ENCODE measurements at regions not wholly inside any gene's neighbourhood (a gene's known extent, or its start where the extent isn't known, plus 50 kb on each side); places are given as distances from the start of the nearest gene placed in this dataset.

DNA sequence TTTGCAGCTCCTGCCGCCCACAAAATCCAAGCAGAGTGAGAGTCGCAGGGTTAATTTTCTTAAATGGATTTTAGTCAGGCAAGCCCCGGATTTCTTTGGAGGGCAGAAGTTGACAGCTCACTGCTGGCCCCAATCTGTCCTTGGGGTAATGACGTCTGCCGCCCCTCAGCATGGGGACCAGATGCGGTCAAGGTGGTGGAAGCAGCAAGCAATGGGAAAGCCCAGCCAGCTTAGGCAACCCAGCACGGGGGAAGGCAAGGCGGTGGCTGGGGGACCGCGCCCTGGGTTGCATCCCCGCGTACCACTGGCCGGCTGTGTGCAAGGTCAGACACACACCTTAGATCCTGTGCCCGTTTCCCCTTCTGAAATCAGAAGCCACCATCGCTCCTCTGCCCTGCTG is 321.7 kb downstream of the C16orf95 start:
- Histone ChIP-seq H3K4me1 (peaks cover 0 to 5% of the 10 kb centered on the region in 2 donors), H3K27ac (no peak overlapping the region), H3K27me3 (peaks cover 0 to 76% of the 10 kb centered on the region in 2 donors), H3K9me3 (no peaks in the 10 kb centered on the region), H3K4me3 (no peak overlapping the region), H3K36me3 (no peaks in the 10 kb centered on the region)
- DNase-seq (no peak), ATAC-seq (no peak)
- TF ChIP-seq, protein P1, sequence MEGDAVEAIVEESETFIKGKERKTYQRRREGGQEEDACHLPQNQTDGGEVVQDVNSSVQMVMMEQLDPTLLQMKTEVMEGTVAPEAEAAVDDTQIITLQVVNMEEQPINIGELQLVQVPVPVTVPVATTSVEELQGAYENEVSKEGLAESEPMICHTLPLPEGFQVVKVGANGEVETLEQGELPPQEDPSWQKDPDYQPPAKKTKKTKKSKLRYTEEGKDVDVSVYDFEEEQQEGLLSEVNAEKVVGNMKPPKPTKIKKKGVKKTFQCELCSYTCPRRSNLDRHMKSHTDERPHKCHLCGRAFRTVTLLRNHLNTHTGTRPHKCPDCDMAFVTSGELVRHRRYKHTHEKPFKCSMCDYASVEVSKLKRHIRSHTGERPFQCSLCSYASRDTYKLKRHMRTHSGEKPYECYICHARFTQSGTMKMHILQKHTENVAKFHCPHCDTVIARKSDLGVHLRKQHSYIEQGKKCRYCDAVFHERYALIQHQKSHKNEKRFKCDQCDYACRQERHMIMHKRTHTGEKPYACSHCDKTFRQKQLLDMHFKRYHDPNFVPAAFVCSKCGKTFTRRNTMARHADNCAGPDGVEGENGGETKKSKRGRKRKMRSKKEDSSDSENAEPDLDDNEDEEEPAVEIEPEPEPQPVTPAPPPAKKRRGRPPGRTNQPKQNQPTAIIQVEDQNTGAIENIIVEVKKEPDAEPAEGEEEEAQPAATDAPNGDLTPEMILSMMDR (IDR thresholded peaks at IDR 0.05), result no peak
- intact Hi-C loops (cut with DNase I), result no loop called here

DNA sequence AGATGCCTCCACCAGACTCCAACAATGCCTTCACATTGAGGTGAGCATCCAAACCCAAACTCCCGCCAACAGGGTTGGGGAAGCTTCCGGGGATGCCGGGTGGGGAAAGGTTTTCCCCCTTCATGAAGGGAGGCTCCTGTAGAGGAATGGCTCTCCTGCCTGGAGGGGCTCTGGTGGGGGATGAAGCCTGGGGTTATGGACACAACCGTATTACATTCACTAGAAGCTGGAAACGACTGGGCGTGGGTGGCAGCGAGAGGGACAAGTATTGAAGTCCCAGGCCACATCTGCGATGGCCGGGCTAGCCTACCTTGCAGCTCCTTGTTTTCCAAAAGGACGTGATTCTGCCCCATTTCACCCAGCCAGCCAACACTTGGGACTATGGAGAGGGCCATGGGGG is 321.1 kb downstream of the C16orf95 start:
- no peak overlapping the region for H3K27ac ChIP-seq
- H3K36me3 ChIP-seq, result no peaks in the 10 kb centered on the region
- H3K9me3 ChIP-seq, result no peaks in the 10 kb centered on the region
- ATAC-seq (no peak), DNase-seq (no peak)
- intact Hi-C loops (cut with DNase I), result no loop called here
- no peak overlapping the region for H3K4me3 ChIP-seq
- TF ChIP-seq, protein P1 (IDR thresholded peaks at IDR 0.05), result no peak
- H3K4me1 ChIP-seq, result peaks cover 0 to 5% of the 10 kb centered on the region in 2 donors
- H3K27me3 ChIP-seq, result peaks cover 0 to 70% of the 10 kb centered on the region in 2 donors

DNA sequence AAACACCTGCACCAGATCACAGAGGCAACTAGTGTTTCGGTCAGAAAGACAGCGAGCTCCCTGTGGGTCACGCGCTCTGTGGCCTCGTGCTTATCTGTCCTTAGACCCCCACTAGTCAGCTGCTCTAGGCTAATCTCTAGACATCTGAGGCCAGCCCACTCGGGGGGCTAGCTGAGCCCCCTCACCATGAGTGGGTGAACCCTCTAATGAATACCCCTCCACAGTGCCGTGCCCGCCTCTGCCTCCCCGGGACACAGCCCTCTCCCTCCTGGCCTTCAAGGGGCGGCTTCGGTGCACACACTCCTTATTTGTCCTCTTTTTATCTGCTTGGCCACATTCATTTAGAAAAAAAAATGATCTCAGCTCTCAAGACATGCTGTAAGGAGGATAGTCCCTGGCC is 320.1 kb downstream of the C16orf95 start:
- DNase-seq, result no peak
- peaks cover 0 to 5% of the 10 kb centered on the region in 2 donors for H3K4me1 ChIP-seq
- no peak overlapping the region for H3K4me3 ChIP-seq
- TF ChIP-seq, protein P1 (IDR thresholded peaks at IDR 0.05), result no peak
- peaks cover 0 to 63% of the 10 kb centered on the region in 2 donors for H3K27me3 ChIP-seq
- intact Hi-C loops (cut with DNase I), result no loop called here
- no peaks in the 10 kb centered on the region for H3K9me3 ChIP-seq
- H3K36me3 ChIP-seq, result no peaks in the 10 kb centered on the region
- ATAC-seq, result no peak
- H3K27ac ChIP-seq, result no peak overlapping the region

DNA sequence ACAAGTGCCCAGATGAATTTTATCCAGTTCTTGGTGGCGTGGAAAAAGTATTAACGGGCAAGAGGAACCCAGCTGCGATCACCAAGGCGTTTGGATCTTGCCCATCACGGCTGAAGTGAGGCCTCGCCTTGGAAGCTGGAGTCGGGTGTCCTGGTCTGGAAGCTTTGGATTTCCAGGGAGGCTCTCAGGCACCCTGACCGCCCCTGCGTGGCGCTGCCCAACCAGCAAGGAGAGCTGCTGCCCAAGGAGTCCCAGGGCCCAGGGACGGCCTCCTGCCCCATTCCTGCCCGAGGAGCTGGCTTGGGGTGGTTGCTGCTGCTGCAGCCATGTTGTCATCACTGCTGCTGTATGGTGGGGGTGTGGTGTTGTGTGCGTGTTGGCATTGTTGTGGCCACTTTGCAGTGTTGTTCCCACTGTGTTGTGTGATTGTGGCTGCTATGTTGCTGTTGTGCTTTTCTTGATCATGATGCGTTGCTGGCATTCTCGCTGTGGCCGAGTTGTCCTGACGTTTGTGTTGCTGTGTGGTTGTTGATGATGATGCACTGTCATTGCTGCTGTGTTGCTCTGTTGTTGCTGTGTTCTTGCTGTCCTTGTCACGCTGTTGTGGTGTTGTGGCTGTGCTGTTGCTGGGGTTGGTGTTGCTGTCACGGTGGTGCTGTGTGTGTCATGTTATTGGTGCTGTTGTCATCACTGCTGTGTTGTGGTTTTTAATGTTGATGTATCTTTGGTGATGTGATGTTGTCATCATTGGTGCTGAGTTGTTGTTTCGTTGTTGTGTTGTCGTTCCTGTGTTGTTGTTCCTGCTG is 318.8 kb downstream of the C16orf95 start:
- DNase-seq, result no peak
- Histone ChIP-seq H3K27ac (no peak overlapping the region), H3K4me3 (no peak overlapping the region), H3K27me3 (peaks cover 0 to 50% of the 10 kb centered on the region in 2 donors), H3K4me1 (peaks cover 0 to 5% of the 10 kb centered on the region in 2 donors), H3K36me3 (no peaks in the 10 kb centered on the region), H3K9me3 (no peaks in the 10 kb centered on the region)
- no peak for ATAC-seq
- intact Hi-C loops (cut with DNase I), result no loop called here
- TF ChIP-seq, protein P1 (IDR thresholded peaks at IDR 0.05), result no peak

DNA sequence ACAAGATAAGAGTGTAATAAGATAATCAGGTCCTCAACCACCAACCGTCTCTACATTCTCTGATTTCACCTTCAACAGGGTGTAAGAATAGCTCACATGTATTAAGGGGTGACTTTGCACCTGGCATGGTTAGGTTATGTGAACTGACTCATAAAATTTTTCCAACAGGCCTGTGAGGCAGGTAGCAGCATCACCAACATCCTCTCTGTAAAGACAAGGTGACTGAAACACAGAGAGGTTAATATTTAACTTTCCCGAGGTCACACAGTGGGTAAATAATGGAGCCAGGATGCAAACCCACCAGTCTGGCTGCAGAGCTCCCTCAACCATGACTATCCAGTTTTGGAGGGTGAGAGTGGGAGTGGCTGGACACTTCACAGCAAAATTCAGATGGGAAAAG is 317.2 kb downstream of the C16orf95 start:
- Histone ChIP-seq H3K27ac (no peak overlapping the region), H3K27me3 (peaks cover 0 to 39% of the 10 kb centered on the region in 2 donors), H3K4me3 (no peak overlapping the region), H3K36me3 (no peaks in the 10 kb centered on the region), H3K4me1 (no peaks in the 10 kb centered on the region), H3K9me3 (no peaks in the 10 kb centered on the region)
- no peak for ATAC-seq
- intact Hi-C loops (cut with DNase I), result no loop called here
- DNase-seq, result no peak
- TF ChIP-seq, protein P1 (IDR thresholded peaks at IDR 0.05), result no peak
